LNCaP clone FGC (cell line): ENCODE measurements at regions not wholly inside any gene's neighbourhood (a gene's known extent, or its start where the extent isn't known, plus 50 kb on each side); places are given as distances from the start of the nearest gene placed in this dataset.

ENCODE experiments used
- DNase-seq: peaks from one replicate; pipeline ENCODE4 v3.0.0-alpha.2; 2011; ENCODE audit warnings: low read depth
- H3K4me3 ChIP-seq: 2 replicates; pipeline ENCODE4 v1.5.1; 2011; ENCODE audit warnings: mild to moderate bottlenecking, low read depth, low read length, control low read depth
- CTCF ChIP-seq: IDR thresholded peaks from 2 replicates; pipeline ENCODE4 v1.5.1; 2012; ENCODE audit warnings: mild to moderate bottlenecking; ENCODE audit not compliant: control insufficient read depth, insufficient read depth; ENCODE audit errors: extremely low read depth

- TF ChIP-seq CTCF = no peak
- no peak overlapping the region for H3K4me3 ChIP-seq
- no peak for DNase-seq
These were observed 245.5 kb downstream of the GPAT3 start for GRCh38 chr4:83781434-83781833.

DNA sequence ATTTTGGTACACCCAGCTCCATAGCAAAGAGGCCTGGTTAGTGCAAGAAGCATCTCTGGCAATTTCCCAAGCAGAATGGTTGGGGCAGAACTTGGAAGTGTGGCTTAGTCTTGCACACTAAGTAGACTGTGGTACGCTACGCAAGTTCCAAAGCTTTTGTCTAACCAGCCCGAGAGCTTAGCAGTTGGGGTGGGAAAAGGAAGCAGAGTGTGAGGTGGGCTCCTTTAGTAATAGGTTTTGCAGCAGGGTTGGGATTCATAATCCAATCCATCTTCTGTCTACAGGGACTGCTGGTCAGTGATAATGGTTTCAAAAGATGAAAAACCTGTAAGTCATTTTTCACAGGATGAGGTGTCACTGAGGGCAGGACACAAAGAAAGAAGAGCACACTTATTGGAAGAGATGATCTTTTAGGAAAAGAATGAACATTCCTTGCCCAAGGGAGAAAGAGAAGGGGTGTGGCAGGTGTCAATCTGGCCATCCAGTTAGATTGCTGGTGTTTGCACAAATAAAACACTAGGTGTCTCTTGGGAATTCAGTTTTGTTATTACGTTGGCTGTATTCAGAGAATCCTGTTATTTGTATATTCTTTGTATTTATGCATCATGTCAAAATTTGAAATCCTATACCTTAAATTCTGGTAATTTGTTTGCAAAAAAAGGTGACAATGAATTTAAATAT, 244.3 kb downstream of the GPAT3 start:
- peak; percentile 38 for TF ChIP-seq CTCF
- H3K4me3 ChIP-seq = no peak overlapping the region
- no peak for DNase-seq

DNA sequence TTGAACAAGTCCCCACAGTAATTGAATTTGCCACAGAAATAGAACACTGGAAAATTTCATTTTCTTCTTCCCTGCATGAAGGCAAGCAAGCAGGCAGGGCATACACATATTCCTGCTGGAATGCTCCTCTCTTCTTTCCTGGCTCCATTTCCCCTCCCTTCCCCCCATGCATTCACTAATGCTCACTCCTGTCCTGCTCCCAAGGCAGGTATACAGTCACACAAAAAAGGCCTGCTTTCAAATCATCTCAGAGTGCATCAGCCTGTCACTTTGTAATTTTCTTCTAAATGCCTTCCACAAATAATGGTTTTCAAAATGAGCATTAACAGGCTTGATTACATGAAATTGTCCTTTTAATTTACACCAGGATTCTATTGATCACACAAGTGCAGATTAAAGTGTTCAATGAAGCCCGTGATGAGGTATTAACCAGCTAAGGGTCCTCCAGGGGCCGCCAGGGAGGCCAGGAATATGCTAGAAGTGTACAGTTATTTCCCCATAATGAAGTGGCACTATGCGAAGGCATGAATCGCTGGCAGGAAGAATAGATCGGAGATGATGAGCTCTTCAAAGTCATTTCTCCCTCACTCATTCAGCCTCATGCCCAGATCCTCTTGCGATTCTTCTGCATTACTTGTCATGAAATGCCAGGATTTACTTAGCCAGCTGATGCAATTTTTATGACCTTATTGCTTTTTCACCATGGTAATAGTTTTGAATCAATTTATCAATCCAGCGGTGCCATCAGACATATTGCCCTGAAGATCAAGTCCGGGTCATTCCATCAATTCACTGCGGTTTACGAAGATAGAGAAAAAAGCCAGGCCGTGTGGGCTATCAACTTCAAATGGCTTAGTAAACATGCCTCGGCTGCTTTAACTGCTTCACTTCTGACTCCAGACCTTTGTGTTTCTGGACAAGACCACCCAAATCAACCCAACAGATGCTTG, 243.5 kb downstream of the GPAT3 start:
- no peak for DNase-seq

DNA sequence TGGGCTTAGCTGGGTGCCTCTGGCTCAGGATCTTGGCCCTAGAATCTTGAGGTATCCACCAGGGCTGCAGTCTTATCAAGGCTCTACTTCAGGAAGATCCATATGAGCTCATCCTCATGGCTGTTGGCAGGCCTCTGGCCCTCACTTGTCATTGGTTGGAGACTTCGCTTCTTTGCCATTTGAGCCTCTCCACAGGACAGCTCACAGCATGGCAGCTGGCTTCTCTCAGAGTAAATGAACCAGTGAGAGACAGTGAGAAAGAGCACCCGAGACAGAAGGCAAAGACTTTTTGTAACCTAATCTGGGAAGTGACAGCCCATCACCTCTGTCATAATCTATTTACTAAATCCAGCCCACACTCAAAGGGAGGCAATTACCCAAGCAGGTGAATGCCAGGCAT, 236.8 kb downstream of the GPAT3 start:
- no peak overlapping the region for H3K4me3 ChIP-seq
- TF ChIP-seq CTCF = no peak
- DNase-seq = no peak

More for the DNA sequence above, 243.5 kb downstream of the GPAT3 start:
- TF ChIP-seq CTCF = no peak
- H3K4me3 ChIP-seq = no peak overlapping the region

- DNase-seq = peak; percentile 14
- no peak overlapping the region for H3K4me3 ChIP-seq
- TF ChIP-seq CTCF = peak; percentile 87
These were observed 235.3 kb downstream of the GPAT3 start for GRCh38 chr4:83771113-83771705.

DNA sequence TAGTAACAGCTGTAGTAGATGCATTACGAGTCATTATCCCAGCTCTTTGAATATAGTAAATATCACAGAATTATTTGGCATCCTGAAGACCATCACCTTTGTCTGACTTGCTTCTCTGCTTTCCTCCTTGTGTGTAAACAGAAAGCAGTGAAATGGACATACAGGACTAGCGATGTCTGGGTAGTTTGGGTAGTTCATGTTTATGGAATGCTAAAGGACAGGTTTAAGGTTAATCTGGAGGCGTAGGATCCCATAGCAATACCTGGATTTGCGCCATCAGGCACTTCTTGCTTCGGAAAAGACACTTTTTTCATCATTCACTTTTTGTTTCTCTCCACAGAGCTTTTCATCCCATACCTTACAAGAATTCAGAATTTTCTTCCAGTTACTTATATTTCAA, 232.2 kb downstream of the GPAT3 start:
- TF ChIP-seq CTCF = no peak
- H3K4me3 ChIP-seq = no peak overlapping the region
- no peak for DNase-seq
